GM19025 (cell line): ENCODE measurements at regions not wholly inside any gene's neighbourhood (a gene's known extent, or its start where the extent isn't known, plus 50 kb on each side); places are given as distances from the start of the nearest gene placed in this dataset.

ENCODE experiments used
- ATAC-seq: cut with Tn5 transposase; IDR thresholded peaks from one replicate; pipeline ENCODE4 v1.9.1; 2021; ENCODE audit warnings: mild to moderate bottlenecking, low read depth, moderate library complexity; ENCODE audit not compliant: unreplicated experiment

GRCh38 chr7:112889268-112889667 lies 99.1 kb upstream of the TMEM168 start:
- no peak for ATAC-seq

- no peak for ATAC-seq
Observed at GRCh38 chr7:112888781-112889180, 98.6 kb upstream of the TMEM168 start.

- no peak for ATAC-seq
Observed at GRCh38 chr7:112887976-112888375, 97.8 kb upstream of the TMEM168 start.

GRCh38 chr7:112887337-112887736 lies 97.1 kb upstream of the TMEM168 start:
- no peak for ATAC-seq

GRCh38 chr7:112886208-112886607 lies 96.0 kb upstream of the TMEM168 start:
- ATAC-seq: no peak

- no peak for ATAC-seq
Observed at GRCh38 chr7:112882991-112883390, 92.8 kb upstream of the TMEM168 start.

- no peak for ATAC-seq
Observed at GRCh38 chr7:112882511-112882910, 92.3 kb upstream of the TMEM168 start.

- ATAC-seq: no peak
Observed at GRCh38 chr7:112882022-112882421, 91.8 kb upstream of the TMEM168 start.

GRCh38 chr7:112880818-112881418 lies 90.7 kb upstream of the TMEM168 start:
- no peak for ATAC-seq

- ATAC-seq: no peak
Observed at GRCh38 chr7:112877691-112878460, 87.7 kb upstream of the TMEM168 start.

- no peak for ATAC-seq
Observed at GRCh38 chr7:112876877-112877276, 86.7 kb upstream of the TMEM168 start.

GRCh38 chr7:112874909-112875308 lies 84.7 kb upstream of the TMEM168 start:
- ATAC-seq: no peak

- no peak for ATAC-seq
Observed at GRCh38 chr7:112873831-112874553, 83.8 kb upstream of the TMEM168 start.

GRCh38 chr7:112869111-112869774 lies 79.0 kb upstream of the TMEM168 start:
- ATAC-seq: no peak

- ATAC-seq: no peak
Observed at GRCh38 chr7:112868609-112869008, 78.4 kb upstream of the TMEM168 start.

GRCh38 chr7:112866424-112866823 lies 76.2 kb upstream of the TMEM168 start:
- ATAC-seq: peak; percentile 96

GRCh38 chr7:112864380-112864779 lies 74.2 kb upstream of the TMEM168 start:
- no peak for ATAC-seq

- no peak for ATAC-seq
Observed at GRCh38 chr7:112858838-112859237, 68.6 kb upstream of the TMEM168 start.

GRCh38 chr7:112855227-112855626 lies 65.0 kb upstream of the TMEM168 start:
- no peak for ATAC-seq

GRCh38 chr7:112854169-112854568 lies 64.0 kb upstream of the TMEM168 start:
- no peak for ATAC-seq

GRCh38 chr7:112853422-112853821 lies 63.2 kb upstream of the TMEM168 start:
- ATAC-seq: no peak
